Suprapubic skin (tissue), 4 donors: ENCODE measurements at regions not wholly inside any gene's neighbourhood (a gene's known extent, or its start where the extent isn't known, plus 50 kb on each side); places are given as distances from the start of the nearest gene placed in this dataset.

Source experiments
- DNase-seq, 2 donors: peaks; one replicate each; pipeline ENCODE4 v3.0.0-alpha.2; 2019; ENCODE audit warnings: low spot score in 2 of 2
- H3K27ac ChIP-seq: fragments of 200-600 bp; sonication (generic); one replicate; pipeline ENCODE4 v1.5.1; 2019
- H3K27me3 ChIP-seq: fragments of 200-600 bp; sonication (generic); one replicate; pipeline ENCODE4 v1.5.1; 2019
- H3K36me3 ChIP-seq: fragments of 200-600 bp; sonication (generic); one replicate; pipeline ENCODE4 v1.5.1; 2019
- H3K4me1 ChIP-seq: fragments of 200-600 bp; sonication (generic); one replicate; pipeline ENCODE4 v1.5.1; 2019
- H3K4me3 ChIP-seq: fragments of 200-600 bp; sonication (generic); one replicate; pipeline ENCODE4 v1.5.1; 2019; ENCODE audit warnings: mild to moderate bottlenecking
- H3K9me3 ChIP-seq: fragments of 200-600 bp; sonication (generic); one replicate; pipeline ENCODE4 v1.5.1; 2019
- EP300 ChIP-seq: sonication (generic); formaldehyde crosslinking; IDR thresholded peaks from one replicate; pipeline ENCODE4 v1.6.1; 2017; ENCODE audit warnings: antibody characterized with exemption
- POLR2A ChIP-seq, 2 donors: fragments of 450-650 bp; IDR thresholded peaks; one replicate each; pipeline ENCODE4 v1.6.1; 2017; ENCODE audit warnings: antibody characterized with exemption in 2 of 2, mild to moderate bottlenecking in 2 of 2, moderate library complexity in 2 of 2
- POLR2AphosphoS5 ChIP-seq, 3 donors: sonication (generic); formaldehyde crosslinking; IDR thresholded peaks; one replicate each; pipeline ENCODE4 v1.6.1; 2017; ENCODE audit warnings: antibody characterized with exemption in 3 of 3
- whole genome bisulfite sequencing: methylation state at CpG from one replicate; pipeline ENCODE4 v1.1.5; 2018; 5-methylcytosine and 5-hydroxymethylcytosine counted together
- TF ChIP-seq, protein P1 (sequence below), 2 donors: fragments of 200-600 bp in 1 of 2; fragments of 450-650 bp in 1 of 2; sonication (generic) in 1 of 2; IDR thresholded peaks; one replicate each; pipeline ENCODE4 v1.5.1; 2016 to 2019; ENCODE audit warnings: antibody characterized with exemption in 2 of 2, mild to moderate bottlenecking in 1 of 2, moderate library complexity in 1 of 2

DNA sequence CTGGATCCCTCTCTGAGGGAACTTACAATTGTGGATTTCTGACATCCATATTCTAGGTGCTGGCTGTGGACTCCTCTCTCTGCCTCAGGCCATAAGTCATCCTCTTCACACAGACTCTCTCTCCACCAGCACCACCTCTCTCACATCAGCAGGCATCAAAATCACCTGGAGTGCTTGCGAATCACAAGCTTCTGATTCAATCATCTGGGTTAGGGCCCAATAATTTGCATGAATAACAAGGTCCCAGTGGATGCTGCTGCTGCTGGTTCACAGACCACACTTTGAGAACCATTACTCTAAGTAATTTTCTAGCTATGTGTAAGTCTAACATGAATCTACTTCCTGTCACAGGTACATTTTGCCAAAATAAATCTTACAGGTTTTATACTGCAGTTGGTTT, 214.9 kb downstream of the DSEL start:
- no peak for TF ChIP-seq POLR2AphosphoS5 (IDR thresholded peaks at IDR 0.05)
- no peak for TF ChIP-seq EP300
- TF ChIP-seq, protein P1, sequence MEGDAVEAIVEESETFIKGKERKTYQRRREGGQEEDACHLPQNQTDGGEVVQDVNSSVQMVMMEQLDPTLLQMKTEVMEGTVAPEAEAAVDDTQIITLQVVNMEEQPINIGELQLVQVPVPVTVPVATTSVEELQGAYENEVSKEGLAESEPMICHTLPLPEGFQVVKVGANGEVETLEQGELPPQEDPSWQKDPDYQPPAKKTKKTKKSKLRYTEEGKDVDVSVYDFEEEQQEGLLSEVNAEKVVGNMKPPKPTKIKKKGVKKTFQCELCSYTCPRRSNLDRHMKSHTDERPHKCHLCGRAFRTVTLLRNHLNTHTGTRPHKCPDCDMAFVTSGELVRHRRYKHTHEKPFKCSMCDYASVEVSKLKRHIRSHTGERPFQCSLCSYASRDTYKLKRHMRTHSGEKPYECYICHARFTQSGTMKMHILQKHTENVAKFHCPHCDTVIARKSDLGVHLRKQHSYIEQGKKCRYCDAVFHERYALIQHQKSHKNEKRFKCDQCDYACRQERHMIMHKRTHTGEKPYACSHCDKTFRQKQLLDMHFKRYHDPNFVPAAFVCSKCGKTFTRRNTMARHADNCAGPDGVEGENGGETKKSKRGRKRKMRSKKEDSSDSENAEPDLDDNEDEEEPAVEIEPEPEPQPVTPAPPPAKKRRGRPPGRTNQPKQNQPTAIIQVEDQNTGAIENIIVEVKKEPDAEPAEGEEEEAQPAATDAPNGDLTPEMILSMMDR (IDR thresholded peaks at IDR 0.05): no peak
- no peak for TF ChIP-seq POLR2A (IDR thresholded peaks at IDR 0.05)
- Histone ChIP-seq H3K36me3 (no peaks in the 10 kb centered on the region), H3K9me3 (peaks cover 4% of the 10 kb centered on the region), H3K4me1 (no peaks in the 10 kb centered on the region), H3K4me3 (no peak overlapping the region), H3K27ac (no peak overlapping the region), H3K27me3 (no peaks in the 10 kb centered on the region)
- no peak for DNase-seq
- 64% methylated on average over 1 of the region's 1 CpG for WGBS

DNA sequence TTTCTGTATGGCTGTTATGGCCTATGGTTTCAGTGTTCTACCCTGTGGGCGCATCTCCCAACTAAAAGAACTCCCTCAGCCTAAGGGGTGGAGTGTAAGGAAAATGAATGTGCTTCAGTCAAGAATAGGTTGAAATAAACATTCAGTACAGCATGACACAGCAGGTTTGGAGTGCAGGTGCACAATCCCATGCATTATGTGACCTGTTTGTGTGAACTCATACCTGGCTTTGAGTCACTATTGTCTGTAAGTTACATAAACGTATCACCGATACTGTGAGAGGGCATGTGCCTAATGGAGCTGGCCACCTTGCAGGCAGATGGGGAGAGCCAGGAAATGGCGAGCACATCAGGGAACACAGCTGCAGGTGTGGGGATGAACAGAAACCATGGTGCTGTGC, 216.0 kb downstream of the DSEL start:
- H3K27me3 ChIP-seq: no peaks in the 10 kb centered on the region
- no peak for DNase-seq
- H3K4me1 ChIP-seq: no peaks in the 10 kb centered on the region
- H3K9me3 ChIP-seq: peaks cover 4% of the 10 kb centered on the region
- TF ChIP-seq EP300: no peak
- TF ChIP-seq, protein P1 (IDR thresholded peaks at IDR 0.05): no peak
- TF ChIP-seq POLR2A (IDR thresholded peaks at IDR 0.05): no peak
- no peak for TF ChIP-seq POLR2AphosphoS5 (IDR thresholded peaks at IDR 0.05)
- no peaks in the 10 kb centered on the region for H3K36me3 ChIP-seq
- no peak overlapping the region for H3K27ac ChIP-seq
- 87% methylated on average over 4 of the region's 4 CpGs for WGBS
- H3K4me3 ChIP-seq: no peak overlapping the region

DNA sequence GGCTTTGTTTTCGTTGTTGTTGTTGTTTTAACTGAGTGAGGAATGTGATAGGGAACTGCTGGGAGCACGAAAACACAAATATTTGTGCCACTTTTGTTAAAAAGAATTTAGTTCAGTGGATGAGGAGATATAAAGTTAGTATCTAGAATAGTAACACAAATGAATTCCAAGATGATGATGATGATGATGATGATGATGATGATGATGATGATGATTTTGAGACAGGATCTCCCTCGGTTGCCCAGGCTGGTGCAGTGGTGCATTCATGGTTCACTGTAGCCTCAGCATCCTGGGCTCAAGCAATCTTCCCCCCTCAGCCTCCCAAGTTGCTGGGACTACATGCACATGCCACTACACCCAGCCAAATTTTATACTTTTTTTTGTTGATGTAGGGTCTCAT, 223.7 kb downstream of the DSEL start:
- 73% methylated on average over 3 of the region's 3 CpGs for WGBS
- Histone ChIP-seq H3K27me3 (no peaks in the 10 kb centered on the region), H3K9me3 (no peaks in the 10 kb centered on the region), H3K36me3 (no peaks in the 10 kb centered on the region), H3K27ac (no peak overlapping the region), H3K4me3 (no peak overlapping the region), H3K4me1 (no peaks in the 10 kb centered on the region)
- DNase-seq: no peak
- TF ChIP-seq POLR2A (IDR thresholded peaks at IDR 0.05) (no peak), EP300 (no peak), POLR2AphosphoS5 (IDR thresholded peaks at IDR 0.05) (no peak)
- TF ChIP-seq, protein P1 (IDR thresholded peaks at IDR 0.05): no peak

DNA sequence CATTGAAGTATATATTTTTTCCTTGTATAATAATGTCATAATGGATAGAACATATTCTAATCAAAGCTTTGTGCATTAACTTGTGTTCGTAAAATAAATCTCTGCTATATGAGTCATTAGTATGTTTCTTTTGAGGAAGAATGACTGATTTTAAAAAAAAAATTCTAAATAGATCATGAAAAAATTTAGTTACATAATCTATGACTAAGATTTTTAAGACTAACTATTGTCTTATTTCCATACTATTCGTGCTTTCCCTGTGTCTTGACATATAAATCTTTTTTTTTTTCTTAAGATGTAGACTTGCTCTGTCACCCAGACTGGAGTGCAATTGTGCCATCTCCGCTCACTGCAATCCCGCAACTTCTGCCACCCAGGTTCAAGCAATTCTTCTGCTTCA, 226.1 kb downstream of the DSEL start:
- no peaks in the 10 kb centered on the region for H3K27me3 ChIP-seq
- 61% methylated on average over 4 of the region's 4 CpGs for WGBS
- no peaks in the 10 kb centered on the region for H3K36me3 ChIP-seq
- TF ChIP-seq POLR2A (IDR thresholded peaks at IDR 0.05) (no peak), POLR2AphosphoS5 (IDR thresholded peaks at IDR 0.05) (no peak), EP300 (no peak)
- TF ChIP-seq, protein P1 (IDR thresholded peaks at IDR 0.05): no peak
- H3K4me3 ChIP-seq: no peak overlapping the region
- no peaks in the 10 kb centered on the region for H3K4me1 ChIP-seq
- no peak for DNase-seq
- no peaks in the 10 kb centered on the region for H3K9me3 ChIP-seq
- no peak overlapping the region for H3K27ac ChIP-seq

DNA sequence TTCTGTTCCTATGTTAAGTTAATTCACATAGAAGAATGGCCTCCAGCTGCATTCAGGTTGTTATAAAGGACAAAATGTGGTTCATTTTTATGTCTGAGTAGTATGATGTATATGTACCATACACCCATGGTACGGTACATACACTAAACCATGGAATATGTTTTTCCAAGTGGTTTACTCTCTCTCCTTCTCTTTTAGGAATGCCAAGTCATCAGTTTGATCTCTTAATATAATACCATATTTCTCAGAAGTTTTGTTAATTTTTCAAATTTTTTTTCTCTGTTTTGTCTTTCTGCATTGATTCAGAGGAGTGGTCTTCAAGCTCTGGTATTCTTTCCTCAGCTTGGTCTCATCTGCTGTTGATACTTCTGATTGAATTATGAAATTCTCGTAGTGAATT, 230.9 kb downstream of the DSEL start:
- no peaks in the 10 kb centered on the region for H3K4me1 ChIP-seq
- no peaks in the 10 kb centered on the region for H3K9me3 ChIP-seq
- H3K27me3 ChIP-seq: no peaks in the 10 kb centered on the region
- DNase-seq: no peak
- TF ChIP-seq POLR2AphosphoS5 (IDR thresholded peaks at IDR 0.05) (no peak), POLR2A (IDR thresholded peaks at IDR 0.05) (no peak), EP300 (no peak)
- TF ChIP-seq, protein P1 (IDR thresholded peaks at IDR 0.05): no peak
- 82% methylated on average over 2 of the region's 2 CpGs for WGBS
- no peak overlapping the region for H3K27ac ChIP-seq
- H3K4me3 ChIP-seq: no peak overlapping the region
- no peaks in the 10 kb centered on the region for H3K36me3 ChIP-seq
